HL-60 (cell line): ENCODE measurements at regions not wholly inside any gene's neighbourhood (a gene's known extent, or its start where the extent isn't known, plus 50 kb on each side); places are given as distances from the start of the nearest gene placed in this dataset.

ENCODE experiments used
- DNase-seq, 2 experiments: peaks; one replicate each; pipeline ENCODE4 v3.0.0-alpha.2; 2010 to 2020; ENCODE audit warnings: low read depth in 1 of 2, low spot score in 1 of 2
- H3K27ac ChIP-seq: fragments of 250-450 bp; sonication (Bioruptor Pico); replicated peaks from 2 replicates; pipeline ENCODE4 v1.5.1; 2020; ENCODE audit warnings: mild to moderate bottlenecking, moderate library complexity
- H3K27me3 ChIP-seq: fragments of 250-450 bp; sonication (Bioruptor Pico); 2 replicates; pipeline ENCODE4 v1.5.1; 2021; ENCODE audit warnings: mild to moderate bottlenecking, moderate library complexity; ENCODE audit not compliant: insufficient read depth, poor library complexity, severe bottlenecking
- H3K4me3 ChIP-seq: replicated peaks from 2 replicates; pipeline ENCODE4 v1.5.1; 2011; ENCODE audit warnings: mild to moderate bottlenecking, control low read depth, low read length; ENCODE audit not compliant: insufficient read depth
- CTCF ChIP-seq: IDR thresholded peaks from one replicate; pipeline ENCODE4 v1.5.1; 2011; ENCODE audit warnings: low read length, control low read depth, inconsistent platforms; ENCODE audit not compliant: insufficient read depth
- GABPA ChIP-seq: IDR thresholded peaks from 2 replicates; pipeline ENCODE4 v1.6.1; 2012; ENCODE audit warnings: low read depth
- POLR2AphosphoS5 ChIP-seq: IDR thresholded peaks from 2 replicates; pipeline ENCODE4 v1.6.1; 2012; ENCODE audit warnings: low read depth
- REST ChIP-seq: IDR thresholded peaks from 2 replicates; pipeline ENCODE4 v1.6.1; 2012; ENCODE audit warnings: low read depth; ENCODE audit not compliant: insufficient replicate concordance
- SPI1 ChIP-seq: IDR thresholded peaks from 2 replicates; pipeline ENCODE4 v1.6.1; 2012; ENCODE audit warnings: low read depth, mild to moderate bottlenecking, borderline replicate concordance

DNA sequence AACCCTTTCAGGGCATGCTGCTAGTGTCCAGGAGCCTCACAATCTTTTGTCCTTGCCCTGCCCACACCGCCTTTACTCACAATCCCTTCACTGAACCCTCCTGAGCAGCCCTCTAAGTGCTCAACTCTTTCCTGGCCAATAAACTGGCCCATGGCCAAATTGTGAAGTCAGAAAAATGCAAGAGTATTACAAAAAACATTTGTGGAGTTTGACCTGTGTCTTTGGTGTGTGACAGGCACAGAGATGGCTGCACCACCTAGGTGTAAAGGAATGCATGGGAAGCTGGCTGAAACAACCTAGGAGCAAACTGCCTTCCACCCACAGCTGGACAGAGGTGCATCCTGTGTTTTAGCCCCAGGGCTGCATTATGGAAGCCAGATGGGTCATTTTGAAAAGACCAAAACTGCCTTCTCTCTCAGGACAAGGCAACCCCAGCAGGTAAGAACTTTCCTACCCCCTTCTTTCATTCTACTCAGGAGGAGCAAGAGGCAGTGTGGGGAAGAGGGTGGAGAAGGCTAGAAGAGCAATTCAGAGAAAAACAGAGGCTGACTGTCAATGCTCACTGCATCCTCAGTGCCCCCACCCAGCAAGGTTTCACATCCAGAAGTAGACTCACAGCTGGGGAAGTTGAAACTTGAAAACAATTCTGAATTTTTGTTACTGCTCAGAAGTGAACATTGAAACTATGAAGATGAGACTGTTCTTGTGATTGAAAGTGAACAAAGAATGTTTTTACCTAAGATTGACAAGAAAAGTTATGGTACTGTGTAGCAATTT, 78.6 kb downstream of the TRIM42 start:
- DNase-seq = no peak
- no peak for TF ChIP-seq POLR2AphosphoS5
- TF ChIP-seq REST = no peak
- TF ChIP-seq GABPA = no peak
- no peak for TF ChIP-seq CTCF
- no peak for TF ChIP-seq SPI1
- no peak overlapping the region for H3K4me3 ChIP-seq
- no peak overlapping the region for H3K27ac ChIP-seq
- no peaks in the 10 kb centered on the region for H3K27me3 ChIP-seq

DNA sequence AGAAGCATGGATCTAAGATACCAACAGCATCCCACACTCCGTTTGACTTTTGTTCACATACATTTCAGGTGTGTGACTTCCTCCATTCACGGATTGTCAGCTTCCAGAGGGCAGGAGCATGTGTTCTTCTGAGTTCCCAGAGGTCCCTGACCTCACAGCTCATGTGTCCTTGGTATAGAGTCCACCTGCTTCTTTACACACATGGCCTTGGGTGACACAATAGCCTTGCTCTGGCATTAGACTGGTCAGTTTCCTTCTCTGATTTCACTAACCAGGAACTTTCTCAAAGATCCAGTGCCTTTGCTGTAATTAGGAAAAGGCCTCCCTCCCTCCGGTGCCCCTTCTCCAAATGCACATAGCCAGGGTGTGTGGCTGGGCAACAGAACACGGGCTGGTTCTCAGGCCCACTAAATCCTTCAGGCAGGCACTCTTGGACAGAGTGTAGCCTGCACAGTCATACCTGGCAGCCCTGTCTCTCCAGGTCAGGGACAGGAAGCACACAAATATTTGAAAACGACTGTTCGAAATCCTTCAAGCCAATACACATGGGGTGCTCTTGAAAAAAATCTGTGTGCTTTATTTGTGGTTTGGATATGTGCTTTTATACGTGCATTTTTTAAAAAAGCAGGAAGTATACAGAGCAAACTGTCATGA, 81.1 kb downstream of the TRIM42 start:
- TF ChIP-seq REST (no peak), POLR2AphosphoS5 (no peak)
- no peak for DNase-seq

GRCh38 chr3:140760324-140761075, 82.6 kb downstream of the TRIM42 start:
- Histone ChIP-seq H3K27ac (no peak overlapping the region), H3K27me3 (no peaks in the 10 kb centered on the region), H3K4me3 (no peak overlapping the region)
- no peak for TF ChIP-seq SPI1
- TF ChIP-seq REST = no peak
- TF ChIP-seq POLR2AphosphoS5 = no peak
- TF ChIP-seq CTCF = no peak
- TF ChIP-seq GABPA = no peak
- DNase-seq = no peak

More for the DNA sequence above, 81.1 kb downstream of the TRIM42 start:
- no peak overlapping the region for H3K4me3 ChIP-seq
- H3K27me3 ChIP-seq = no peaks in the 10 kb centered on the region
- no peak overlapping the region for H3K27ac ChIP-seq
